HG03066 (cell line): ENCODE measurements at regions not wholly inside any gene's neighbourhood (a gene's known extent, or its start where the extent isn't known, plus 50 kb on each side); places are given as distances from the start of the nearest gene placed in this dataset.
A peak's percentile ranks its signal among the peaks of the same experiment; 100 is the strongest.
"Not testable (repeated sequence)": the region's sequence is repeated elsewhere in the genome, so short reads cannot be mapped to it uniquely, and the experiment has no call there.

Experiments
- ATAC-seq: cut with Tn5 transposase; IDR thresholded peaks from one replicate; pipeline ENCODE4 v1.9.1; 2021; ENCODE audit warnings: low read depth; ENCODE audit not compliant: unreplicated experiment

GRCh38 chr21:28617300-28617699 is 375.4 kb downstream of the LTN1 start:
- ATAC-seq: no peak

- ATAC-seq: no peak
Measured at GRCh38 chr21:28615276-28615675, 377.4 kb downstream of the LTN1 start.

- ATAC-seq: no peak
Measured at GRCh38 chr21:28614791-28615190, 377.9 kb downstream of the LTN1 start.

- ATAC-seq: no peak
Measured at GRCh38 chr21:28608646-28609045, 384.0 kb downstream of the LTN1 start.

DNA sequence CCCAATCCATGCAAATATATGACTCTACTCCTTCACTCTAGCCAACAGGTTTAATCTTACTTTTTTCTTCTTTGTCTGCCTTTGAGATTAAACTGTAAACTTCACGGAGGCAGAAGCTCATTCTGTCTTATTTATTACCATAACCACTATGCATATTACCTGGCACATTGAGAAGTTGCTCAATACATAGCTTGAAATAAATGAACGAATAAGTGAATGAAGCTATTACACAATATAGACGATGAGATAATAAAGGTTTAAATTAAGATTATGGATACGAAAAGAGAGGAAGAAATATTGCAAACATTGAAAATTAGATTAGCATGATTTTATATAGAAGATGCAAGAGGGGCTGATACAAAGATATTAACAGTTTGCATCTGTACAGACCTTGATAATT is 385.1 kb downstream of the LTN1 start:
- no peak for ATAC-seq

DNA sequence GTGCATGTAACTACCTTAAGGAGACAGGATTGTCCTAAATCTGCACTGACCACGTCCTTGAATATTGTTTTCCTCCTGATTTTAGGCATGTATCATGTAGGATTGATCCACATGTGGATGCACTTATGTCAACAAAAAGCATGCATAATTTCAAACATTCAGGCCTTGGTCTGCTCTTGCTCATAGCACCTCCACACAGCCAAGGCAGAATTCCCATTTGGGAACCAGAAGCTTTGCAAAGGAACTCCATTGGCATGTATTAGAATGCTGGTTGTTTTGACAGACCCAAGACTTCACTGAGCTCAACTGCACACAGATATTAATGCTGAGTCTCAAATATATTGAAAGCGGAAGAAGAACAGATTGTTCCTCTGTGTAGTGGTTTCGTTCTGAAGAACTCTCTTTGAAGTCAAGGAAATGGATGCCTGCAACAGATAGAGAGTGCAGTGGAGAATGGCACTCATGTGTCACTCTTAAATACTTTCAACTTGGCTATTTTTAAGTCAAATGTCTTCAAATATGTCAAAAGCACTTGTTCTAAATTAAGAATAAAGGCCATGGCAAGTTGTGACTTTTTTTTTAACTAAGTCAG is 387.6 kb downstream of the LTN1 start:
- peak; percentile 99 for ATAC-seq

GRCh38 chr21:28602546-28602945 is 390.1 kb downstream of the LTN1 start:
- no peak for ATAC-seq

DNA sequence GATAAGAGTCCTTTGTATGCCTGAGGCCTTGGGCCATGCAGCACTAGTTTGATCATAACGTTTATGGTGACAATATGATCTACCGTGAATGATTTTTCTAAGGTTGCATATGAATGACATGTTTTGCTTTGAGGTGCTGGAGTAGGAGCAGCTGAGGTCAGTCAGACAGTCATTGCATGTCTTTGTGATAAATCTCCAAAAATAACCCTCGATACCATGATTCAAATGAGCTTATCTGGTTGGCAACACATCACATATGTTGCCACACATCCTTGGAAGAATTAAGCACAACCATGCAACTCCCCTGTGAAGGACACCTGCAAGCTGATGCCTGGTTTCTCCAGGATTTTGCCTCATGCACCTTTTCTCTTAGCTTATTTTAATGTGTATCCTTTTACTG is 394.5 kb downstream of the LTN1 start:
- no peak for ATAC-seq

DNA sequence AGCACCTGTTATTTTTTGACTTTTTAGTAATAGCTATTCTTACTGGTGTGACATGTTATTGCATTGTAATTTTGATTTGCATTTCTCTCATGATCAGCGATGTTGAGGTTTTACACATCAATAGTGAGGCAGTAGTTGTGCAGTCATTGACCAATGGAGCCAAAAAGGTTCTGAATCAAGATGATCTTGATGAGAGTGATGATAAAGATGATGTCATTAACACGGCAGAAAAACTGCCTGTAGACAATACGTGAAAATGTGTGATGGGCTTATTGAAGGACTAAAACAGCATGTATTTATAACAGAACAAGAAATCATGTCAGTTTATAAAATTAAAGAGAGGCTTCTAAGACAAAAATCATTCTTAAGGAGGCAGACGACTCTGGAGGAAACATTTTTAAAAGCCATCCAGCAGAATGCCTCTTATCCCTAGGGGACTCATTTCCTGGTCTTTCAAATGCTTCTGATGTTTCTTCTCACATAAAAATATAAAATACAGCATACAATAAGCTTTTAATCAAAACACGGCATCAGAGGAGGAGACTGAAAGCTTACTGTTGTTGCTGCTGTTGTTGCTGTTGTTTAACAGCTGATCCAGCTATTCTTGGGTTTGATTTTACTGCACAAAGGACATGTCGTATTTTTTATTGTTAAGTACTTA is 400.3 kb downstream of the LTN1 start:
- ATAC-seq: no peak

- ATAC-seq: no peak
Measured at GRCh38 chr21:28590676-28591075, 402.0 kb downstream of the LTN1 start.

- no peak for ATAC-seq
Measured at GRCh38 chr21:28590026-28590425, 402.7 kb downstream of the LTN1 start.

DNA sequence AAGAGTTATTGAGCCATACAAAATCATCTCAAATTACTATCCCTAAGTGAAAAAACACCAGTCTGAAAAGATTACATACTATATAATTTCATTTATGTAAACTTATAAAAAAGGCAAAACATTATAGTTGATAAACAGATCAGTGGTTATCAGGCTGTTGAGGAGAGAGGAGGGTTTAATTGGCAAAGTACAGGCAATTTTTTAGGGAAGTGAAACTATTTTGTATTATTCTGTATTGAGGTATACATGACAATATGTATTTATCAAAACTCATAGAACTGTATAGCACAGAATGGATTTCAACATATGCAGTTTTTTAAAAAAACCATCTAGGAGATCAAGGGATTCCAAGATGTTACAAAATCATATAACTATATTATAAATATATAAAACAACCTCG is 403.7 kb downstream of the LTN1 start:
- no peak for ATAC-seq

- ATAC-seq: no peak
Measured at GRCh38 chr21:28587748-28588147, 404.9 kb downstream of the LTN1 start.

GRCh38 chr21:28581976-28582375 is 410.7 kb downstream of the LTN1 start:
- ATAC-seq: no peak

DNA sequence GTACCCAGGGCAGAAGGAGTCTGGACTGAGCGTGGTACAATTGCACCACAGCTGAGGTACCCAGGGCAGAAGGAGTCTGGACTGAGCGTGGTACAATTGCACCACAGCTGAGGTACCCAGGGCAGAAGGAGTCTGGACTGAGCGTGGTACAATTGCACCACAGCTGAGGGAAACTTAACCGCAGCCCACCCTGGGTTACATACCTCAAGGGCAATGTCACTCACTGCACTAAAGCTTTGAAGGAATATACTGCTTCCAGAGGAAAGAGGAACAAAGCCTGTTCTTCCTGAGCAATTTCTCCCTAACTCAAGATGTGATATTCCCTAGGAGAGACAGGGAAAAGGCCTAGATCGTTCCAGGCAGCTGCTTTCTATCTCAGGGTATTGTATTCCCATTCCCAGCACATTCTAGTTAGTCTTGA is 411.4 kb downstream of the LTN1 start:
- ATAC-seq: not testable (repeated sequence)

GRCh38 chr21:28580585-28580984 is 412.1 kb downstream of the LTN1 start:
- ATAC-seq: no peak

GRCh38 chr21:28579986-28580550 is 412.6 kb downstream of the LTN1 start:
- ATAC-seq: no peak

GRCh38 chr21:28568692-28569091 is 424.0 kb downstream of the LTN1 start:
- no peak for ATAC-seq

DNA sequence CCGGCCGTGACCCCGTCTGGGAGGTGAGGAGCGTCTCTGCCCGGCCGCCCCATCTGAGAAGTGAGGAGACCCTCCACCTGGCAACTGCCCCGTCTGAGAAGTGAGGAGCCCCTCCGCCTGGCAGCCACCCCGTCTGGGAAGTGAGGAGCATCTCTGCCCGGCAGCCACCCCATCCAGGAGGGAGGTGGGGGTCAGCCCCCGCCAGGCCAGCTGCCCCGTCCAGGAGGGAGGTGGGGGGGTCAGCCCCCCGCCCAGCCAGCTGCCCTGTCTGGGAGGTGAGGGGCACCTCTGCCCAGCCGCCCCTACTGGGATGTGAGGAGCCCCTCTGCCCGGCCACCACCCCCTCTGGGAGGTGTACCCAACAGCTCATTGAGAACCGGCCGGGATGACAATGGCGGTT is 428.7 kb downstream of the LTN1 start:
- ATAC-seq: not testable (repeated sequence)

GRCh38 chr21:28561772-28562171 is 430.9 kb downstream of the LTN1 start:
- ATAC-seq: no peak

DNA sequence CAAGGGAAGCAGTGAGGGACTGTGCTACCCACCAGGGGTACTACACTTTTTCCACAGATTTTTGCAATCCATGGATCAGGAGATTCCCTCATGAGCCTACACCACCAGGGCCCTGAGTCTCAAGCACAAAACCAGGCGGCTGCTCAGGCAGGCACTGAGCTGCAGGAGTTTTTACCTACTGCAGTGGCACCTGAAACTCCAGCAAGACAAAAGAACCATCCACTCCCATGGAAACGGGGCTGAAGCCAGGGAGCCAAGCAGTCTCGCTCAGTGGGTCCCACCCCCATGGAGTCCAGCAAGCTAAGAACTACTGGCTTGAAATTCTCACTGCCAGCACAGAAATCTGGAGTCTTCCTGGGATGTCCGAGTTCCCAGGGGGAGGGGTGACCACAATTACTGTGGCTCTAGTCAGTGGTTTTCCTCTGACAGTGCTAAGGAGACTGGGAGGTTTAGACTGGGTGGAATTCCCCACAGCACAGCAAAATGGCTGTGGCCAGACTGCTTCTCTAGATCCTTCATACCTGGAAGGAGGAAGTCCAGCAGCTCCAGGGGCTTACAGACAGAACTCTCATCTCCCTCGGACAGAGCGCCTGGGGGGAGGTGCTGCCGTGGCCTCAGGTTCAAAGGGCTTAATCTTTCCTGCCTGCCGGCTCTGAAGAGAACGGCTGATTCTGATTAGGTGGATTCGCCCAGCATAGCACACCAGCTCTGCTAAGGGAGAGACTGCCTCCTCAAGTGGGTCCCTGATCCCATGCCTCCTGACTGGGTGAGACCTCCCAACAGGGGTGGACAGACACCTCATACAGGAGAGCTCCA is 437.8 kb downstream of the LTN1 start:
- no peak for ATAC-seq
